ENCODE measurements at regions not wholly inside any gene's neighbourhood (a gene's known extent, or its start where the extent isn't known, plus 50 kb on each side); places are given as distances from the start of the nearest gene placed in this dataset.

DNA sequence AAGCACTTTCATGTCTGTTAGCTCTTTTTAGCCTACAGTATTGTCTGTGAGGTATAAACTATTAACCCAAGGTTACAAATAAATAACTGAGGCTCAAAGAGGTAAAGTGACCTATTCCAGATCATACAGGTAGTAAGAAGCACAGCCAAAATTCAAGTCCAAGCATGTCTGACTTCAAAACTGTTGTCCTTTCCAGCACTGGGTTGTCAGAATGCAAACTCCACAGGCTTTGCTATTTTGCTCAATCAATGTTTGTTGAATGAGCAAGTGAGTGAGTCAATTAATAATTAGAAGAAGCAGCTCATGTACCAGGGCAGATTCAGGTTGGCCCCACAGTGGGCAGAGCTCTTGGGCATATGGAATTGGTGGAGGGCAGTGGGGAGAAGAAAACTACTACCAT, 134.1 kb upstream of the ARHGEF9 start:
- TF ChIP-seq, protein P1, sequence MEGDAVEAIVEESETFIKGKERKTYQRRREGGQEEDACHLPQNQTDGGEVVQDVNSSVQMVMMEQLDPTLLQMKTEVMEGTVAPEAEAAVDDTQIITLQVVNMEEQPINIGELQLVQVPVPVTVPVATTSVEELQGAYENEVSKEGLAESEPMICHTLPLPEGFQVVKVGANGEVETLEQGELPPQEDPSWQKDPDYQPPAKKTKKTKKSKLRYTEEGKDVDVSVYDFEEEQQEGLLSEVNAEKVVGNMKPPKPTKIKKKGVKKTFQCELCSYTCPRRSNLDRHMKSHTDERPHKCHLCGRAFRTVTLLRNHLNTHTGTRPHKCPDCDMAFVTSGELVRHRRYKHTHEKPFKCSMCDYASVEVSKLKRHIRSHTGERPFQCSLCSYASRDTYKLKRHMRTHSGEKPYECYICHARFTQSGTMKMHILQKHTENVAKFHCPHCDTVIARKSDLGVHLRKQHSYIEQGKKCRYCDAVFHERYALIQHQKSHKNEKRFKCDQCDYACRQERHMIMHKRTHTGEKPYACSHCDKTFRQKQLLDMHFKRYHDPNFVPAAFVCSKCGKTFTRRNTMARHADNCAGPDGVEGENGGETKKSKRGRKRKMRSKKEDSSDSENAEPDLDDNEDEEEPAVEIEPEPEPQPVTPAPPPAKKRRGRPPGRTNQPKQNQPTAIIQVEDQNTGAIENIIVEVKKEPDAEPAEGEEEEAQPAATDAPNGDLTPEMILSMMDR (IDR thresholded peaks at IDR 0.05) = no peak
- TF ChIP-seq POLR2A (IDR thresholded peaks at IDR 0.05) = no peak
